Type B pancreatic cell (in vitro differentiated cells): ENCODE measurements at regions not wholly inside any gene's neighbourhood (a gene's known extent, or its start where the extent isn't known, plus 50 kb on each side); places are given as distances from the start of the nearest gene placed in this dataset.

Source experiments
- DNase-seq: peaks from one replicate; pipeline ENCODE4 v3.0.0; 2021; ENCODE audit warnings: mixed read lengths; ENCODE audit not compliant: unreplicated experiment; ENCODE audit errors: extremely low spot score
- H3K27ac Mint-ChIP-seq: 2 replicates; pipeline ENCODE4 v1.8.0; 2021; ENCODE audit warnings: mild to moderate bottlenecking, mixed read lengths
- H3K27me3 Mint-ChIP-seq: 2 replicates; pipeline ENCODE4 v1.8.0; 2021; ENCODE audit warnings: mixed read lengths
- H3K36me3 Mint-ChIP-seq: 2 replicates; pipeline ENCODE4 v1.8.0; 2021; ENCODE audit warnings: mixed read lengths
- H3K4me1 Mint-ChIP-seq: one replicate; pipeline ENCODE4 v1.8.0; 2021; ENCODE audit warnings: mixed read lengths; ENCODE audit not compliant: unreplicated experiment
- H3K4me3 Mint-ChIP-seq: 2 replicates; pipeline ENCODE4 v1.8.0; 2021; ENCODE audit warnings: mild to moderate bottlenecking, mixed read lengths
- H3K9me3 Mint-ChIP-seq: 2 replicates; pipeline ENCODE4 v1.8.0; 2021; ENCODE audit warnings: mixed read lengths
- CTCF ChIP-seq: fragments of 200-600 bp; sonication (generic); conservative IDR thresholded peaks from 2 replicates; pipeline ENCODE4 v1.5.0; 2021; ENCODE audit warnings: antibody characterized with exemption, mild to moderate bottlenecking

GRCh38 chr7:115883629-115884028 lies 146.9 kb downstream of the TFEC start:
- no peak for TF ChIP-seq CTCF
- no peaks in the 10 kb centered on the region for H3K27me3 Mint-ChIP-seq
- no peak overlapping the region for H3K4me3 Mint-ChIP-seq

GRCh38 chr7:115881476-115881875 lies 149.1 kb downstream of the TFEC start:
- Mint-ChIP-seq H3K36me3 (no peaks in the 10 kb centered on the region), H3K4me3 (no peak overlapping the region), H3K4me1 (no peaks in the 10 kb centered on the region), H3K9me3 (no peaks in the 10 kb centered on the region), H3K27me3 (no peaks in the 10 kb centered on the region), H3K27ac (no peak overlapping the region)
- no peak for DNase-seq
- no peak for TF ChIP-seq CTCF

More at GRCh38 chr7:115883629-115884028, 146.9 kb downstream of the TFEC start:
- Mint-ChIP-seq H3K27ac (no peak overlapping the region), H3K36me3 (no peaks in the 10 kb centered on the region), H3K4me1 (no peaks in the 10 kb centered on the region), H3K9me3 (peaks cover 4% of the 10 kb centered on the region)
- no peak for DNase-seq

- Mint-ChIP-seq H3K4me3 (no peak overlapping the region), H3K27ac (no peak overlapping the region), H3K4me1 (no peaks in the 10 kb centered on the region), H3K27me3 (no peaks in the 10 kb centered on the region), H3K9me3 (no peaks in the 10 kb centered on the region), H3K36me3 (no peaks in the 10 kb centered on the region)
- TF ChIP-seq CTCF = no peak
- no peak for DNase-seq
Observed at GRCh38 chr7:115879171-115879570, 151.4 kb downstream of the TFEC start.

GRCh38 chr7:115869801-115870200 lies 160.8 kb downstream of the TFEC start:
- no peak for TF ChIP-seq CTCF
- Mint-ChIP-seq H3K27me3 (peaks cover 4% of the 10 kb centered on the region), H3K4me3 (no peak overlapping the region), H3K27ac (no peak overlapping the region), H3K4me1 (no peaks in the 10 kb centered on the region), H3K9me3 (peaks cover 7% of the 10 kb centered on the region), H3K36me3 (no peaks in the 10 kb centered on the region)
- no peak for DNase-seq

GRCh38 chr7:115869190-115869589 lies 161.4 kb downstream of the TFEC start:
- TF ChIP-seq CTCF = no peak
- Mint-ChIP-seq H3K4me1 (no peaks in the 10 kb centered on the region), H3K36me3 (no peaks in the 10 kb centered on the region)

GRCh38 chr7:115868369-115868768 lies 162.2 kb downstream of the TFEC start:
- Mint-ChIP-seq H3K4me1 (no peaks in the 10 kb centered on the region), H3K27me3 (peaks cover 4% of the 10 kb centered on the region), H3K27ac (no peak overlapping the region), H3K9me3 (peaks cover 7% of the 10 kb centered on the region), H3K4me3 (no peak overlapping the region), H3K36me3 (no peaks in the 10 kb centered on the region)
- DNase-seq = no peak
- TF ChIP-seq CTCF = no peak

More at GRCh38 chr7:115869190-115869589, 161.4 kb downstream of the TFEC start:
- no peak overlapping the region for H3K4me3 Mint-ChIP-seq
- no peak overlapping the region for H3K27ac Mint-ChIP-seq
- no peak for DNase-seq
- peaks cover 7% of the 10 kb centered on the region for H3K9me3 Mint-ChIP-seq
- H3K27me3 Mint-ChIP-seq = peaks cover 4% of the 10 kb centered on the region
